ENCODE measurements at regions not wholly inside any gene's neighbourhood (a gene's known extent, or its start where the extent isn't known, plus 50 kb on each side); places are given as distances from the start of the nearest gene placed in this dataset.

GRCh38 chr5:25439025-25439424, 794.2 kb upstream of the CDH10 start:
- TF ChIP-seq, protein P1, sequence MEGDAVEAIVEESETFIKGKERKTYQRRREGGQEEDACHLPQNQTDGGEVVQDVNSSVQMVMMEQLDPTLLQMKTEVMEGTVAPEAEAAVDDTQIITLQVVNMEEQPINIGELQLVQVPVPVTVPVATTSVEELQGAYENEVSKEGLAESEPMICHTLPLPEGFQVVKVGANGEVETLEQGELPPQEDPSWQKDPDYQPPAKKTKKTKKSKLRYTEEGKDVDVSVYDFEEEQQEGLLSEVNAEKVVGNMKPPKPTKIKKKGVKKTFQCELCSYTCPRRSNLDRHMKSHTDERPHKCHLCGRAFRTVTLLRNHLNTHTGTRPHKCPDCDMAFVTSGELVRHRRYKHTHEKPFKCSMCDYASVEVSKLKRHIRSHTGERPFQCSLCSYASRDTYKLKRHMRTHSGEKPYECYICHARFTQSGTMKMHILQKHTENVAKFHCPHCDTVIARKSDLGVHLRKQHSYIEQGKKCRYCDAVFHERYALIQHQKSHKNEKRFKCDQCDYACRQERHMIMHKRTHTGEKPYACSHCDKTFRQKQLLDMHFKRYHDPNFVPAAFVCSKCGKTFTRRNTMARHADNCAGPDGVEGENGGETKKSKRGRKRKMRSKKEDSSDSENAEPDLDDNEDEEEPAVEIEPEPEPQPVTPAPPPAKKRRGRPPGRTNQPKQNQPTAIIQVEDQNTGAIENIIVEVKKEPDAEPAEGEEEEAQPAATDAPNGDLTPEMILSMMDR (IDR thresholded peaks at IDR 0.05; ENCODE audit: low read depth, low read length, poor library complexity, severe bottlenecking), result no peak
- no peak for TF ChIP-seq EZH2phosphoT487 (IDR thresholded peaks at IDR 0.05; ENCODE audit: borderline replicate concordance, low read length)

Data from DOHH2 (cell line).